CD4-positive, alpha-beta T cell (primary cell): ENCODE measurements at regions not wholly inside any gene's neighbourhood (a gene's known extent, or its start where the extent isn't known, plus 50 kb on each side); places are given as distances from the start of the nearest gene placed in this dataset.

Experiments
- ATAC-seq: fragments of 200-7000 bp; cut with Tn5 transposase; one replicate; pipeline ENCODE4 v1.10.0; 2022; ENCODE audit warnings: mild to moderate bottlenecking; ENCODE audit not compliant: poor library complexity
- CTCF ChIA-PET: fragments of 350-600 bp; sonication (Branson Sonifier 250); formaldehyde crosslinking; loops from one replicate; lab custom pipeline; 2021; ENCODE audit warnings: antibody characterized with exemption, inconsistent platforms; lab: Charles Lee
- POLR2A ChIA-PET: fragments of 350-600 bp; sonication (Branson Sonifier 250); formaldehyde crosslinking; loops from one replicate; lab custom pipeline; 2021; ENCODE audit warnings: antibody characterized with exemption, inconsistent platforms; lab: Charles Lee
- DNase-seq, 14 experiments: peaks; one replicate each; pipeline ENCODE4 v3.0.0-alpha.2; 2013 to 2020; ENCODE audit warnings: mixed read lengths in 2 of 14
- H3K27ac ChIP-seq, 2 donors: one replicate each; pipeline versions ENCODE4 v1.5.1 to v1.7.0; 2013; ENCODE audit warnings: low read length in 2 of 2, low read depth in 1 of 2, mild to moderate bottlenecking in 1 of 2
- H3K27me3 ChIP-seq, 2 experiments: 1 replicate in 1 of 2; 2 replicates in 1 of 2; pipeline versions ENCODE4 v1.6.1 to v1.7.0; 2013; ENCODE audit warnings: low read length in 2 of 2, control low read depth in 1 of 2, mild to moderate bottlenecking in 1 of 2, moderate library complexity in 1 of 2; ENCODE audit not compliant: insufficient read depth in 2 of 2, control insufficient read depth in 1 of 2
- H3K36me3 ChIP-seq: one replicate; pipeline ENCODE4 v1.6.1; 2013; ENCODE audit warnings: low read length, control low read depth; ENCODE audit not compliant: insufficient read depth
- H3K4me1 ChIP-seq: one replicate; pipeline ENCODE4 v1.6.1; 2013; ENCODE audit warnings: low read length, control low read depth; ENCODE audit not compliant: insufficient read depth
- H3K4me3 ChIP-seq: one replicate; pipeline ENCODE4 v1.5.1; 2013; ENCODE audit warnings: mild to moderate bottlenecking, low read length, moderate library complexity
- H3K9me3 ChIP-seq, 2 experiments: 1 replicate in 1 of 2; 2 replicates in 1 of 2; pipeline versions ENCODE4 v1.6.1 to v1.7.0; 2013; ENCODE audit warnings: low read length in 2 of 2, mild to moderate bottlenecking in 2 of 2, control low read depth in 1 of 2, moderate library complexity in 1 of 2; ENCODE audit not compliant: control insufficient read depth in 1 of 2, insufficient read depth in 1 of 2
- H3K27ac Mint-ChIP-seq: one replicate; pipeline ENCODE4 v1.8.0; 2020; ENCODE audit warnings: mixed read lengths
- H3K27me3 Mint-ChIP-seq: one replicate; pipeline ENCODE4 v1.8.0; 2021; ENCODE audit warnings: mixed read lengths
- H3K36me3 Mint-ChIP-seq: one replicate; pipeline ENCODE4 v1.8.0; 2021; ENCODE audit warnings: low read depth, mixed read lengths
- H3K4me1 Mint-ChIP-seq: one replicate; pipeline ENCODE4 v1.8.0; 2021; ENCODE audit warnings: low read depth, mixed read lengths
- H3K4me3 Mint-ChIP-seq: one replicate; pipeline ENCODE4 v1.8.0; 2020; ENCODE audit warnings: mild to moderate bottlenecking, mixed read lengths
- H3K9me3 Mint-ChIP-seq: one replicate; pipeline ENCODE4 v1.8.0; 2020; ENCODE audit warnings: mixed read lengths
- intact Hi-C, 2 experiments: fragments of 100-400 bp; cut with DNase I in 1 of 2; cut with micrococcal nuclease in 1 of 2; formaldehyde crosslinking; loops; one replicate each; pipeline versions ENCODE4 v1.15.1 to v1.9.0; 2023 to 2025; cut with DNase I, micrococcal nuclease
- TF ChIP-seq, protein P1 (sequence below): fragments of 200-600 bp; IDR thresholded peaks from one replicate; pipeline ENCODE4 v1.8.0; 2022; ENCODE audit warnings: antibody characterized with exemption, mild to moderate bottlenecking

- Histone ChIP-seq H3K4me1 (peaks cover 94% of the 10 kb centered on the region), H3K27ac (peak overlapping the region; percentile 67 to 76), H3K36me3 (no peaks in the 10 kb centered on the region), H3K4me3 (no peak overlapping the region), H3K27me3 (no peaks in the 10 kb centered on the region), H3K9me3 (no peaks in the 10 kb centered on the region)
- TF ChIP-seq, protein P1, sequence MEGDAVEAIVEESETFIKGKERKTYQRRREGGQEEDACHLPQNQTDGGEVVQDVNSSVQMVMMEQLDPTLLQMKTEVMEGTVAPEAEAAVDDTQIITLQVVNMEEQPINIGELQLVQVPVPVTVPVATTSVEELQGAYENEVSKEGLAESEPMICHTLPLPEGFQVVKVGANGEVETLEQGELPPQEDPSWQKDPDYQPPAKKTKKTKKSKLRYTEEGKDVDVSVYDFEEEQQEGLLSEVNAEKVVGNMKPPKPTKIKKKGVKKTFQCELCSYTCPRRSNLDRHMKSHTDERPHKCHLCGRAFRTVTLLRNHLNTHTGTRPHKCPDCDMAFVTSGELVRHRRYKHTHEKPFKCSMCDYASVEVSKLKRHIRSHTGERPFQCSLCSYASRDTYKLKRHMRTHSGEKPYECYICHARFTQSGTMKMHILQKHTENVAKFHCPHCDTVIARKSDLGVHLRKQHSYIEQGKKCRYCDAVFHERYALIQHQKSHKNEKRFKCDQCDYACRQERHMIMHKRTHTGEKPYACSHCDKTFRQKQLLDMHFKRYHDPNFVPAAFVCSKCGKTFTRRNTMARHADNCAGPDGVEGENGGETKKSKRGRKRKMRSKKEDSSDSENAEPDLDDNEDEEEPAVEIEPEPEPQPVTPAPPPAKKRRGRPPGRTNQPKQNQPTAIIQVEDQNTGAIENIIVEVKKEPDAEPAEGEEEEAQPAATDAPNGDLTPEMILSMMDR, result no peak
- Mint-ChIP-seq H3K4me1 (peaks cover 88% of the 10 kb centered on the region), H3K4me3 (peak overlapping the region; percentile 72), H3K27ac (peak overlapping the region; percentile 97), H3K36me3 (peaks cover 5% of the 10 kb centered on the region), H3K9me3 (no peaks in the 10 kb centered on the region), H3K27me3 (no peaks in the 10 kb centered on the region)
- intact Hi-C loops, result loop anchor here in 1 of 2 experiments (2.0 kb wide), 2 partner anchors 13 to 45 kb away; no protein-coding TSS in a partner anchor
- DNase-seq (peak in 2 of 14 experiments; percentile 32 to 33), ATAC-seq (no peak)
- CTCF ChIA-PET, result interaction anchor here (1.0 to 4.9 kb wide), 4 partner anchors 22 to 57 kb away, joined by 3 to 31 read pairs (median 16); no protein-coding TSS in a partner anchor
- POLR2A ChIA-PET, result interaction anchor here (1.7 to 16.1 kb wide), 5 partner anchors 12 to 49 kb away, joined by 4 to 790 read pairs (median 70); partner anchors contain the start of gene ZFP36L2
Measured at GRCh38 chr2:43171789-43172188, 54.6 kb downstream of the ZFP36L2 start.

GRCh38 chr2:43170405-43171105 is 55.9 kb downstream of the ZFP36L2 start:
- peak in 4 of 14 experiments; percentile 48 to 75 (median 58) for DNase-seq
- peak overlapping the region; percentile 97 for H3K27ac Mint-ChIP-seq

GRCh38 chr2:43169987-43170386 is 56.4 kb downstream of the ZFP36L2 start:
- ChIA-PET POLR2A (interaction anchor here (0.6 to 16.1 kb wide), 14 partner anchors 8 to 51 kb away, joined by 3 to 790 read pairs (median 4); partner anchors contain the start of gene ZFP36L2), CTCF (interaction anchor here (0.6 to 4.6 kb wide), 19 partner anchors 9 to 81 kb away, joined by 3 to 38 read pairs (median 5); partner anchors contain the start of gene ZFP36L2)
- Histone ChIP-seq H3K9me3 (no peaks in the 10 kb centered on the region), H3K4me3 (peak overlapping the region; percentile 26), H3K36me3 (no peaks in the 10 kb centered on the region), H3K27me3 (no peaks in the 10 kb centered on the region), H3K4me1 (peaks cover 85% of the 10 kb centered on the region), H3K27ac (peak overlapping the region; percentile 72 to 76)
- peak; percentile 16 for ATAC-seq
- intact Hi-C loops, result loop anchor here in 1 of 2 experiments (2.0 kb wide), 2 partner anchors 41 to 47 kb away; no protein-coding TSS in a partner anchor
- DNase-seq, result peak; percentile 49 to 83 (median 70)
- no peaks in the 10 kb centered on the region for H3K27me3 Mint-ChIP-seq
- H3K4me3 Mint-ChIP-seq, result peak overlapping the region; percentile 13
- TF ChIP-seq, protein P1, result peak; percentile 75
- H3K4me1 Mint-ChIP-seq, result peaks cover 82% of the 10 kb centered on the region
- no peaks in the 10 kb centered on the region for H3K9me3 Mint-ChIP-seq
- H3K27ac Mint-ChIP-seq, result peak overlapping the region; percentile 97
- peaks cover 5% of the 10 kb centered on the region for H3K36me3 Mint-ChIP-seq

More at GRCh38 chr2:43170405-43171105, 55.9 kb downstream of the ZFP36L2 start:
- Histone ChIP-seq H3K4me3 (peak overlapping the region; percentile 24), H3K27ac (peak overlapping the region; percentile 72 to 76), H3K36me3 (no peaks in the 10 kb centered on the region), H3K27me3 (no peaks in the 10 kb centered on the region), H3K9me3 (no peaks in the 10 kb centered on the region), H3K4me1 (peaks cover 85% of the 10 kb centered on the region)
- no peaks in the 10 kb centered on the region for H3K9me3 Mint-ChIP-seq
- ChIA-PET CTCF (interaction anchor here (0.6 to 4.6 kb wide), 19 partner anchors 10 to 82 kb away, joined by 3 to 38 read pairs (median 5); partner anchors contain the start of gene ZFP36L2), POLR2A (interaction anchor here (0.6 to 16.1 kb wide), 11 partner anchors 8 to 51 kb away, joined by 3 to 790 read pairs (median 5); partner anchors contain the start of gene ZFP36L2)
- peak overlapping the region; percentile 54 for H3K4me3 Mint-ChIP-seq
- peaks cover 82% of the 10 kb centered on the region for H3K4me1 Mint-ChIP-seq
- ATAC-seq, result no peak
- H3K27me3 Mint-ChIP-seq, result no peaks in the 10 kb centered on the region
- peaks cover 5% of the 10 kb centered on the region for H3K36me3 Mint-ChIP-seq
- TF ChIP-seq, protein P1, result no peak
- intact Hi-C loops, result loop anchor here in 1 of 2 experiments (2.0 kb wide), 1 partner anchor 46 kb away; no protein-coding TSS in a partner anchor
